GM23338 (cell line): ENCODE measurements at regions not wholly inside any gene's neighbourhood (a gene's known extent, or its start where the extent isn't known, plus 50 kb on each side); places are given as distances from the start of the nearest gene placed in this dataset.

Source experiments
- CREB1 ChIP-seq: fragments of 250-450 bp; sonication (Bioruptor Pico); IDR thresholded peaks from 2 replicates; pipeline ENCODE4 v1.5.0; 2020; ENCODE audit warnings: low read depth, mild to moderate bottlenecking, moderate library complexity
- CTCF ChIP-seq, 2 experiments: fragments of 200-600 bp in 1 of 2; sonication (generic) in 1 of 2; conservative IDR thresholded peaks; 2 replicates each; pipeline versions ENCODE4 v1.5.1 to v1.6.1; 2016 to 2017; ENCODE audit warnings: antibody characterized with exemption in 2 of 2, low read depth in 2 of 2, mild to moderate bottlenecking in 2 of 2, moderate library complexity in 1 of 2
- EZH2 ChIP-seq: fragments of 200-600 bp; sonication (generic); IDR thresholded peaks from one replicate; pipeline ENCODE4 v1.8.0; 2017; ENCODE audit warnings: antibody characterized with exemption, mild to moderate bottlenecking, low read depth; ENCODE audit not compliant: unreplicated experiment
- POLR2AphosphoS5 ChIP-seq: IDR thresholded peaks from 2 replicates; pipeline ENCODE4 v1.6.1; 2016; ENCODE audit warnings: antibody characterized with exemption, low read depth

GRCh38 chr13:54949735-54950134, 1921.1 kb downstream of the OLFM4 start:
- TF ChIP-seq CREB1 (CRISPR knock-in tag): no peak
- TF ChIP-seq CTCF (conservative IDR thresholded peaks at IDR 0.05; ENCODE audit: low read depth in 2 of 2): no peak
- TF ChIP-seq POLR2AphosphoS5: no peak
- TF ChIP-seq EZH2: no peak
